GM18873 (cell line): ENCODE measurements at regions not wholly inside any gene's neighbourhood (a gene's known extent, or its start where the extent isn't known, plus 50 kb on each side); places are given as distances from the start of the nearest gene placed in this dataset.
A peak's percentile ranks its signal among the peaks of the same experiment; 100 is the strongest.
"Not testable (repeated sequence)": the region's sequence is repeated elsewhere in the genome, so short reads cannot be mapped to it uniquely, and the experiment has no call there.

Source experiments
- ATAC-seq: cut with Tn5 transposase; IDR thresholded peaks from one replicate; pipeline ENCODE4 v1.9.1; 2021; ENCODE audit warnings: mild to moderate bottlenecking, moderate library complexity, moderate number of reproducible peaks; ENCODE audit not compliant: unreplicated experiment, low FRiP score

- no peak for ATAC-seq
These were observed 232.5 kb downstream of the PARP8 start for GRCh38 chr5:50898966-50899365.

DNA sequence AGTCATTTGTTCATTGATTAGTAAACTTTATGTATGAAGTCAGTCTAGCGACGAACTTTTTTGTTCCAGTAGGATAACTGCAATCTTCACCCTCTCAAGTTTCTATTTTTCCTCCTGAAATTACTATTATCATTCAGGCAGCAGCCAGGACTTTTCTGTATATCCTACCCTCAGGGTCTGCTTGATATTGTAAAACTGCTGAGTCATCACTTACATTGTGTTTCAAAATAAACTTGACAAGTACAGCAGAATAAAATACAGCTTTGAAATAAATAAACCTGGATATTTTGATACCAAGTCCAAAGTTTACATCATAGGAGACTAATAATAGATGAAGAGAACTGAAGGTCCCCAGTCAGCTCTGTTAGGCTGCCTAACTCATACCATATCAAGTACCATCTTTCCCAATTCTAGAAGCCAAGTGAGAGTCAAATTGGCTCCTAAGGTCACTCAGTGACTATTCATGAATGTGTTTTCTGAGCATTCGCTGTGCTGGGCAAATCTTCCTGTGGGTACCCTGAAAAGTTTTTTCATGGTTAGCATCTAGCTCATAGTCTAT lies 234.6 kb downstream of the PARP8 start:
- ATAC-seq, result no peak

- ATAC-seq, result no peak
These were observed 237.2 kb downstream of the PARP8 start for GRCh38 chr5:50903651-50904050.

- ATAC-seq, result no peak
These were observed 239.6 kb downstream of the PARP8 start for GRCh38 chr5:50905996-50906570.

DNA sequence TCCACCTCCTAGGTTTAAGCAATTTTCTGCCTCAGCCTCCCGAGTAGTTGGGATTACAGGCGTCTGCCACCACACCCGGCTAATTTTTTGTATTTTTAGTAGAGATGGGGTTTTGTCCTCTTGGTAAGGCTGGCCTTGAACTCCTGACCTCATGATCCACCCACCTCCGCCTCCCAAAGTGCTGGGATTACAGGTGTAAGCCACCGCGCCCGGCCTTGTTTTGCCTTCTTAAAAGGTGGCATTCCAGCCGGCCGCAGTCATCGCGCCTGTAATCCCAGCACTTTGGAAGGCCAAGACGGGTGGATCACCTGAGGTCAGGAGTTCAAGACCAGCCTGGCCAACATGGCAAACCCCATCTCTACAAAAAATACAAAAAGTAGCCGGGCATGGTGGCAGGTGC lies 253.7 kb downstream of the PARP8 start:
- ATAC-seq, result not testable (repeated sequence)

DNA sequence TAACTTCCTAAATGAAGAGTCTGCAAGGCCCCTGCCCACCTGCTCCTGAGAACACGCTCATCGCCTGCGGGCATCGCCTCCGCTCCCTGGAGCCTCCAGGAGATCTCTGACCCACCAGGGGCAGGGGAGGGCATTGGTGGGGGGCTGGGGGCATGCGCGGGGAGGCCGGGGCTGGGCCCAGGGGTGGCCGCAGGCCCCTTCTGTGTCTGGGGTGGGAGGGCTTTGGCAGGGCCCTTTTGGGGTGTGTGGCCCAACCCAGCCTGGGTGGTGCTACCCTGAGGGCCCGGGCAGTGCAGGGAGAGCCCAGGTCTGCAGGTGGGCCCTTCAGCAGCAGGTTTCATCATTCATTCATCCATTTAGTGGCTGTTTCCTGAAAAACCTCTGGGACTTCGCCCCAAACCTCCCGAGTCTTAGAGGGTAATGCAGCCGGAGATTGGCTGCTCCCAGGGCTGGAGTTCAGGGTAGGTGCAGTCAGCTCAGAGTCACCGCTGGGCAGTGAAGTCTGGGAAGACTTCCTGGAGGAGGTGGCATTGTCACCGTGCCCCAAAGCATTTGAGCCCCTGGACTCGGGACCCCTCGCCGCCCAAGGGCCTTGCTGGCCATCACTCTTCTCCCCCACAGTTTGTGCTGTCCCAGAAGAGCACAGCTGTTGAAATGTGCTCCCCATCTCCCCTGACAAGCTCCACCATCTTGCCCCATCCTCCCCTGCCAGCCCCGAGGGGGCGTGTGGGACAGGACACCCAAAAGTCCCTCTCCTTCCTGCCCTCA lies 255.1 kb downstream of the PARP8 start:
- no peak for ATAC-seq

DNA sequence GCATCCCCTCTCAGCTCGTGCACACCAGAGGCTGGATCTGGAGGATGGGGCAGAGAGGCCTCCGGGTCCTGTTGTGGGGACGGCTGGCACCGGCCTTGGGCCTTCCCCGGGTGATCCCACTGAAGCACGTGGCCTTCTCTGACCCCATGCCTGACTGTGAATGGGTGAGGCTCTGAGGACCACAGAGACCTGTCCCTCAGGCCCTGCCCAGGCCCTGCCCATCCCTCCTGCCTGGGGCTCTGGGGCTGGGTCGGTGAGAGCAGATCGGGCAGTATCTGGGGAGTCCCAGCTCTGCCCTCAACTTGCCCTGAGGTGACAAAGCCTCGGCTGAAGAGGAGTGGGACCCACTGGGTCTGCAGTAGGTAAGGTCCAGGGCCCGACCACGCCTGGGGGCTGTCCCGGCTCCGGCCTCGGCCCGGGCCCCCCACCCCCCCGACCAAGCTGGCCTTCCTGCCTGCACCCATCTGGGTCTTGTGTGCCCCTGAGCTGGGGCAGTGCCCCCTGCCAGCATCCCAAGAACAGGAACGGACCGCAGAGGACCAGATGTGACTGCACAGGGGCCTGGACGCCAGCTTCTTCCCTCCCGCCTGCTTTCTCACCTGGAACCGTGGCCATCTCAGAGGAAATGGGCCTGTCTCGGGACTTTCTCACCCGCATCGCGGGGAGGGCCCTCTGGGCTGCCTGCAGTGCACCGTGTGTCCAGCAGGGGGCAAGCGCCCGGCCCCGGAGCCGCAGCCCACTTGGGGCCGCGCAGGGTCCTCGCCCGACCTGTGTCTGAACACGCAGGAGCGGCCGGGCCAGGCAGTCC lies 255.9 kb downstream of the PARP8 start:
- not testable (repeated sequence) for ATAC-seq

DNA sequence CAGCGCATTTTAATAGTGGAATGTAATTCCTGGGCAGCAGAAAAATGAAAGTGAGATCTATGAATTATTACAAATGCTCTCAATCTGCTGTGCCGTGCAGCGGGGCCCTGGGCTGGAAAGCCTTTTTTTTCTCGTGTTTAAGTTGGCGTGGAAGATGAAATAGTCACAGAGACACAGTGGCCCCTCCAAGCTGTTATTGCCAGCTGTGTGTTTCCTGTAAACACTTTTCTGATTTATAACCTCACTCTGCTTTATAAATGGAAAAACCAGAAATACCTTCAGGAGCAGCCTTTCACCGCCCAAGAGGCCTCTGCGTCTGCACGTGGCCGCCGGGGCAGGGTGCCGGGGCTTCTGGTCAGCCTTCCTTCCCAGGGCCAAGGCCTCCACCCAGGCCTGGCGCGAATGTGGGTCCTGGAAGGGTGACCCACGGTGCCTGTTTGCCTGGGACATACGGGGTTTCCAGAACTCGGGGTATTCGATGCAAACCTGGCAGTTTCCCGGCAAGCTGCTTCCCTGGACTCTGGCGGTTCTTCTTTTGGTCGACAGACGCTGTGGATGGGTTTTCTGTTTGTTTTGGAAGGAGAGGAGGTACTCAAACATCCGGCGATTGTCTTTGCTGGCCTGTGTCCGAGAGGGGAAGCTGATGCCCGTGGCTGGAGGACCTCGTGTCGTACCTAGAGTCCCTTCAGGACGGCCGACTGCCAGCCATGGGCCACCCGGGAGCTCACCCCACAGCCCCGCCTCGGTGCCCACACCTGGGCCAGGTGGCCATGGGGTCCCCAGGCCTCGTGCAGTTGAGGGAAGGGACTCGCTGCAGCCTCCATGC lies 256.7 kb downstream of the PARP8 start:
- no peak for ATAC-seq

- ATAC-seq, result no peak
These were observed 257.5 kb downstream of the PARP8 start for GRCh38 chr5:50923768-50924494.

GRCh38 chr5:50927953-50928352 lies 261.5 kb downstream of the PARP8 start:
- no peak for ATAC-seq

- no peak for ATAC-seq
These were observed 262.7 kb downstream of the PARP8 start for GRCh38 chr5:50929174-50929573.

- ATAC-seq, result no peak
These were observed 267.9 kb downstream of the PARP8 start for GRCh38 chr5:50934343-50934742.

- ATAC-seq, result no peak
These were observed 278.7 kb downstream of the PARP8 start for GRCh38 chr5:50945139-50945538.

DNA sequence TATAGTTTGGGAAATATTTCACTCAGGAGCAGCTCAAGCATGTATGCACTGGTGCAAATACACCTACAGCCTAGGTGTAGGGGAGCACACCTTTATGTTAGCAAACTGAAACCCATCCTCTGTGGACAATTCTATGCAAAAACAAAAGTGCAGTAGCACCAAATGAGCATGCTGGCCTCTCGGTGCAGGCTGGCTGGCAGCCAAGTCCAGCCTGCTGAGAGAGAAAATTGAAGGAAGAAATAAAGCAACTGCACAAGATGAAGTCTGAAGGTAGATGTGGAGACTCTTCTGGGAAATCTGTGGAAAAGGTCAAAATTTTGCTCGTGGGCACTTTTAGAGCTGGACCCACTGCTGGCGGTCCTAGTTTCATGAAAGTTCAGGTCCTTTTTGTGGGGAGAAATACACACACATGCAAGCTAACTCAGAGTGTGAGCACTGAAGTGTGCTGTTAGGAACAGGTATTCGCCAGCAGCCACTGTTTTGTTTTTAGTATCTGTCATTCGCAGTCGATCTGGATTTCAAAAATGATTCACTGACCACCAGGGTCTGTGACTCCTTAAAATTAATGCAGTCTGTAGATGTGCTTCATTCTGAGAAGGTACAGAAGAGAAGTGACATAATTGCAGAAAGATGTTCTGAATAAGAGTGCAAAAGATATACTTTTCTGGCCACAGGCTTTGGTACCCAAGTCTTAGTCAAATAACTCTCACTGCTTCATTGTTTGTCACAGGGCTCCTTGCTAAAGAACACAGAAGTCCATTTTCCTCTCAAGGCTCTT lies 281.7 kb downstream of the PARP8 start:
- ATAC-seq, result no peak

DNA sequence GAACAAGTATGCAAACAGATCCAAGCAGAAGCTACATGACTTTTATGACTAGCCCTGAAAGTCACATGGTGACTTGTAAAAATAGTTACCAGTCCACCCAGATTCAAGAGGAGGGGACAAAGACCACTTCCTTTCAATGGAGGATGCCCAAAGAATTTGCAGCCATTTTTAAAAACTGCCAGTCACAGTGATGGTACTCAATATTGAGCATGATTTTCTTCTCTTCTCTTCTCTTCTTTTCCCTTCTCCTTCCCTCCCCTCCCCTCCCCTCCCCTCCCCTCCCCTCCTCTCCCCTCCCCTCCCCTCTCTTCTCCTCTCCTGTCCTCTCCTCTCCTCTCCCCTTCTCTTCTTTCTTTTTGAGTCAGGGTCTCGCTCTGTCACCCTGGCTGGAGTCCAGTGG lies 286.9 kb downstream of the PARP8 start:
- no peak for ATAC-seq

- no peak for ATAC-seq
These were observed 292.5 kb downstream of the PARP8 start for GRCh38 chr5:50958852-50959457.

DNA sequence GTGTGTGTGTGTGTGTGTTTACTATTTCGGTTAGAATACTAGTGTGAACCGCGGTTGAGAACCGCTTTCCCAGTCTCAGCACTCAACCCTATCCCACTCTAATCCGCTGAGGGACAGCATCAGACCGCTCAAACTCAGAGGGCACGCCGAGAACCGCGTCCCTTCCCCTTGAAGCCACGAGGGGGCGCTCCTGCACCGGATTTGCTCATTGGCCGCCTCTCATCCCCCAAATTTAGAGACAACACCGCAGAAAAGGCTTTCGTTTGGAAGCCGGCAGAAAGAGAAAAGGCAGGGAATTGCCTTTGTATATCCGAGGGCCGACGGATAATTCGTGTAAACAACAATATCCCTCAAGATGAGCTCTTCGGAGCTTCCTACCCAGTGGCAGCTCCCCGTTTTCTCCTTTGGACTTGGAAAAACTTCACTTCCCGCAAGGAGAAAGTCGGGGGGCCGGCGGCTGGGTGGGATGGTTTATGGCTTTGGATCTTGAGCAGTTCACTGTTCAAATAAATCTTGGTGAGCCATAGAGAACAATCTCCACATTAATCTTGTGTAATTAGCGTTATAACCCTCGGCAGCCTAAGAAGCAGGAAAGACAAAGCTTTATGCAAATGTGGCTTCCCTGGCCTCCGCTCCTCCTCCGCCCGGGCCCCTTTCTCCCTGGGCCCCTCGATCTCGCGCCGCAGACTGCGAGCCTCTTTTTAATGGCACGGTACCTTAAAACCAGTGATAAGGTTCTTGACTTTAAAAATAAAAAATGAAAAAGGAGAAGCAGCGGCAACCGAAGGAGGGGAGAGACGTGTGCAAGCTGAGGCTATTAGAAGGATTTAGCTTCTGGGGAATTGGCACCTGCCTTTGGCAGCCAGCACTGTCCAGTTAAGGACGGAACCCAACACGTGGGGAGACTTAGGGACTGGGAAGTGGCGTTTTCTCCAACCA lies 296.8 kb downstream of the PARP8 start:
- ATAC-seq, result peak; percentile 71
